Upper lobe of left lung (tissue), 6 donors: ENCODE measurements at regions not wholly inside any gene's neighbourhood (a gene's known extent, or its start where the extent isn't known, plus 50 kb on each side); places are given as distances from the start of the nearest gene placed in this dataset.

Experiments
- ATAC-seq, 2 donors: fragments of 200-7000 bp; cut with Tn5 transposase; one replicate each; pipeline ENCODE4 v1.9.1; 2022; ENCODE audit warnings: mild to moderate bottlenecking in 2 of 2, moderate library complexity in 2 of 2; ENCODE audit not compliant: low FRiP score in 2 of 2
- DNase-seq, 2 donors: peaks; one replicate each; pipeline ENCODE4 v3.0.0-alpha.2; 2019 to 2020
- H3K27ac ChIP-seq, 4 donors: fragments of 200-600 bp; sonication (generic); one replicate each; pipeline ENCODE4 v1.5.1; 2016 to 2019
- H3K27me3 ChIP-seq, 4 donors: fragments of 200-600 bp; sonication (generic); one replicate each; pipeline ENCODE4 v1.5.1; 2017 to 2019
- H3K36me3 ChIP-seq, 4 donors: fragments of 200-600 bp; sonication (generic); one replicate each; pipeline ENCODE4 v1.5.1; 2016 to 2019
- H3K4me1 ChIP-seq, 4 donors: fragments of 200-600 bp; sonication (generic); one replicate each; pipeline ENCODE4 v1.5.1; 2018 to 2019
- H3K4me3 ChIP-seq, 4 donors: fragments of 200-600 bp; sonication (generic); one replicate each; pipeline ENCODE4 v1.5.1; 2017 to 2019; ENCODE audit warnings: mild to moderate bottlenecking in 2 of 4, moderate library complexity in 1 of 4
- H3K9me3 ChIP-seq, 4 donors: fragments of 200-600 bp; sonication (generic); one replicate each; pipeline ENCODE4 v1.5.1; 2018 to 2019
- EP300 ChIP-seq, 4 donors: sonication (generic); formaldehyde crosslinking; IDR thresholded peaks; one replicate each; pipeline ENCODE4 v1.5.1; 2017; ENCODE audit warnings: antibody characterized with exemption in 4 of 4, control low read depth in 2 of 4
- POLR2A ChIP-seq, 4 donors: fragments of 450-650 bp; IDR thresholded peaks; one replicate each; pipeline ENCODE4 v1.5.1; 2016 to 2017; ENCODE audit warnings: antibody characterized with exemption in 4 of 4, mild to moderate bottlenecking in 2 of 4
- POLR2AphosphoS5 ChIP-seq, 2 donors: sonication (generic); formaldehyde crosslinking; IDR thresholded peaks; one replicate each; pipeline ENCODE4 v1.5.1; 2017; ENCODE audit warnings: antibody characterized with exemption in 2 of 2
- WGBS, 2 donors: methylation state at CpG; one replicate each; pipeline ENCODE4 v1.1.5; 2017 to 2018; 5-methylcytosine and 5-hydroxymethylcytosine counted together
- TF ChIP-seq, protein P1 (sequence below), 6 experiments: fragments of 450-650 bp in 4 of 6; fragments of 200-600 bp in 2 of 6; sonication (generic) in 2 of 6; IDR thresholded peaks; one replicate each; pipeline ENCODE4 v1.5.1; 2016 to 2019; ENCODE audit warnings: antibody characterized with exemption in 6 of 6
- donor health status: DM: no; HTN: no; CAD: no; lungs with moderate emphysema.
- donor health status: DM: no; HTN: yes; CAD: no; lungs with severe emphysema.

GRCh38 chr2:57880446-57880845 lies 166.2 kb upstream of the VRK2 start:
- Histone ChIP-seq H3K27ac (no peak overlapping the region), H3K27me3 (no peaks in the 10 kb centered on the region), H3K36me3 (no peaks in the 10 kb centered on the region), H3K4me1 (no peaks in the 10 kb centered on the region), H3K4me3 (no peak overlapping the region), H3K9me3 (no peaks in the 10 kb centered on the region)
- ATAC-seq (no peak), DNase-seq (no peak)
- 75 to 89% methylated on average over 4 of the region's 4 CpGs for WGBS, 2 donors
- TF ChIP-seq, protein P1, sequence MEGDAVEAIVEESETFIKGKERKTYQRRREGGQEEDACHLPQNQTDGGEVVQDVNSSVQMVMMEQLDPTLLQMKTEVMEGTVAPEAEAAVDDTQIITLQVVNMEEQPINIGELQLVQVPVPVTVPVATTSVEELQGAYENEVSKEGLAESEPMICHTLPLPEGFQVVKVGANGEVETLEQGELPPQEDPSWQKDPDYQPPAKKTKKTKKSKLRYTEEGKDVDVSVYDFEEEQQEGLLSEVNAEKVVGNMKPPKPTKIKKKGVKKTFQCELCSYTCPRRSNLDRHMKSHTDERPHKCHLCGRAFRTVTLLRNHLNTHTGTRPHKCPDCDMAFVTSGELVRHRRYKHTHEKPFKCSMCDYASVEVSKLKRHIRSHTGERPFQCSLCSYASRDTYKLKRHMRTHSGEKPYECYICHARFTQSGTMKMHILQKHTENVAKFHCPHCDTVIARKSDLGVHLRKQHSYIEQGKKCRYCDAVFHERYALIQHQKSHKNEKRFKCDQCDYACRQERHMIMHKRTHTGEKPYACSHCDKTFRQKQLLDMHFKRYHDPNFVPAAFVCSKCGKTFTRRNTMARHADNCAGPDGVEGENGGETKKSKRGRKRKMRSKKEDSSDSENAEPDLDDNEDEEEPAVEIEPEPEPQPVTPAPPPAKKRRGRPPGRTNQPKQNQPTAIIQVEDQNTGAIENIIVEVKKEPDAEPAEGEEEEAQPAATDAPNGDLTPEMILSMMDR (IDR thresholded peaks at IDR 0.05) = no peak
- no peak for TF ChIP-seq POLR2A (IDR thresholded peaks at IDR 0.05)
- no peak for TF ChIP-seq POLR2AphosphoS5 (IDR thresholded peaks at IDR 0.05)
- no peak for TF ChIP-seq EP300 (IDR thresholded peaks at IDR 0.05)

DNA sequence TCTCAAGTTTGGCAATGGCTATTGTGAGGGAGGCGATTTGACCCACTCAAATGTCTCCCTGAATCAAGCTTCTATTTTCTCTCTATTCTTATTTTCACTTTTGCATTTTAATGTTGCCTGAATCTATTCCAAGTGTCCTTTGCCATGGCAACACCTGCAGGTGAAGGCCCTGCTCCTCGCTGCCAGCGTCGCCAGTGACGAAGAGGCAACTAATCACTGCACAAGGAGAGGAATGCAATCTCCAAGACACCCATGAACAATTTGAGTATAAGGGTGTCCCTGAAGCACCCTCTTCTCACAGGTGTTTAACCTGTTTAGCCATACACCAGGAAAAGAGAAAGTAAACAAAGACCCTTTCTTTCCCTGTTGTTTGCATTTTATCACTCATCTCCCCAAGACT lies 165.6 kb upstream of the VRK2 start:
- TF ChIP-seq POLR2AphosphoS5 (IDR thresholded peaks at IDR 0.05) (no peak), EP300 (IDR thresholded peaks at IDR 0.05) (no peak), POLR2A (IDR thresholded peaks at IDR 0.05) (no peak)
- TF ChIP-seq, protein P1 (IDR thresholded peaks at IDR 0.05) = no peak
- no peaks in the 10 kb centered on the region for H3K36me3 ChIP-seq
- no peaks in the 10 kb centered on the region for H3K9me3 ChIP-seq
- no peaks in the 10 kb centered on the region for H3K27me3 ChIP-seq
- no peak overlapping the region for H3K4me3 ChIP-seq
- peak in 1 of 2 donors; percentile 33 for DNase-seq
- WGBS, 2 donors = 84% methylated on average over 5 of the region's 5 CpGs
- no peak overlapping the region for H3K27ac ChIP-seq
- H3K4me1 ChIP-seq = no peaks in the 10 kb centered on the region
- ATAC-seq = no peak

DNA sequence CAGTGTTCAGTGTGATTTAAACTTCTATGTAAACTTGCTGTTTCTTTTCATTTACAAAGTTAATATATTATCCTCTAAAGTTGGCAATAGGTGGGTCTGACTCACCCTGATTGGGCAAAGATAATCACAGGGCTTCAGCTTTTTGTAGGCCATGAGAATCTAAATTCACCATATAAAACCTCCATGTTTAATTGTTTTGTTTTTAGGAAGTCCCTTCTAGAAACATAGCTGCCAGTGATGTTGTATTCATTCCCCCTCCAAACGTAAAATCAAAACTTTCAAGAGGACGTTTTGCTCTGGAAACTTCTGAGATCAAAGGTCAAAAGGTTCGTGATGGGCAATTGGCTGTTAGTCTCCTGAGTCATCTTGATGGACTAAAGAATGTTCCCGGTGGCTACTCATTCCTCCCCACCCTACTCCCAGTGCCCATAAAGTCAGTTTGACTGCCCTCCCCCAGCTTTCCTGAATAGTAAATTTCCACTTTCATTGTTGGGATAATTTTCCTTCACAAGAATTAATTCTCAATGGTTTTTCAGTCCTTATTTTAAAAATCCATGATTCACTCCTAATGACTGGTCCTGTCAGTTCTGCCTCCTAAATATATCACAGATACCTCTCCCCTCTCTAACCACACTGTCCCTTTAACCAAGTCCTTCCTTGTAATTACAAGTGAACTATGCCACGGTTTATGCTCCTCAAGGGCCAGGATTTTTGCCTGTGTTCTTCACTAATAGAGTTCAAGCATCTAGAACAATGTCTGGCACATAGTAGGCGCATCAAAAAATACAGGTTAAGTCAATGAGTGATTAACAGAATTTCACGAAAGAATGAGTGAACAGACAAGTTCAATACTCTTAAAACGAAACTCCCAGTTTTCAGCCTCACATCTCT lies 164.4 kb upstream of the VRK2 start:
- Histone ChIP-seq H3K27ac (no peak overlapping the region), H3K36me3 (no peaks in the 10 kb centered on the region), H3K27me3 (no peaks in the 10 kb centered on the region), H3K9me3 (no peaks in the 10 kb centered on the region), H3K4me3 (no peak overlapping the region), H3K4me1 (no peaks in the 10 kb centered on the region)
- TF ChIP-seq POLR2A (IDR thresholded peaks at IDR 0.05) (no peak), EP300 (IDR thresholded peaks at IDR 0.05) (no peak), POLR2AphosphoS5 (IDR thresholded peaks at IDR 0.05) (no peak)
- TF ChIP-seq, protein P1 (IDR thresholded peaks at IDR 0.05) = no peak
- DNase-seq (no peak), ATAC-seq (no peak)
- 80 to 81% methylated on average over 8 of the region's 8 CpGs for WGBS, 2 donors

GRCh38 chr2:57882895-57883515 lies 163.6 kb upstream of the VRK2 start:
- TF ChIP-seq, protein P1 (IDR thresholded peaks at IDR 0.05) = no peak
- no peak for TF ChIP-seq POLR2A (IDR thresholded peaks at IDR 0.05)
- DNase-seq = no peak
- no peak overlapping the region for H3K4me3 ChIP-seq
- H3K27ac ChIP-seq = no peak overlapping the region
- no peak for ATAC-seq
- H3K36me3 ChIP-seq = no peaks in the 10 kb centered on the region
- H3K4me1 ChIP-seq = no peaks in the 10 kb centered on the region
- H3K27me3 ChIP-seq = no peaks in the 10 kb centered on the region
- no peaks in the 10 kb centered on the region for H3K9me3 ChIP-seq
- WGBS, 2 donors = 68 to 75% methylated on average over 5 of the region's 5 CpGs
